ENCODE measurements at regions not wholly inside any gene's neighbourhood (a gene's known extent, or its start where the extent isn't known, plus 50 kb on each side); places are given as distances from the start of the nearest gene placed in this dataset.

DNA sequence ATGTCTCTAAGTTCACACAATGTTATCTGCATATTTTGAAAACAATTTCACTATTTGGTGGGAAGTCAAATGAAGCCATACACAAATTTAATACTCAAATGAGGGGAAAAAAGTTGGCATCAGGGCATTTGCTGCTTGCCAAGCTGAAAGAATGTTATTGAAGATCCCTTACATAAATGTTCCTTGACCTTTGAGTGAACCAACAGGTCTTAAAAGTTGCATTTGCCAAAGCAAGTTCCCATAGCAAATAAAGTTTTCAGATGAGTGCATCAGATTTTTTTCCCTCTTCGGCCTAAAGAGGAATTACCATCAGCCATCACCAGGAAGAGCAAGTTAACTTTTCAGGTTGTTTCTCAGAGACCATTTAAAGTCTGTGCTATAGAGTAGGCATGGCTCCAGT is 115.9 kb downstream of the COX18 start:
- TF ChIP-seq, protein P1, sequence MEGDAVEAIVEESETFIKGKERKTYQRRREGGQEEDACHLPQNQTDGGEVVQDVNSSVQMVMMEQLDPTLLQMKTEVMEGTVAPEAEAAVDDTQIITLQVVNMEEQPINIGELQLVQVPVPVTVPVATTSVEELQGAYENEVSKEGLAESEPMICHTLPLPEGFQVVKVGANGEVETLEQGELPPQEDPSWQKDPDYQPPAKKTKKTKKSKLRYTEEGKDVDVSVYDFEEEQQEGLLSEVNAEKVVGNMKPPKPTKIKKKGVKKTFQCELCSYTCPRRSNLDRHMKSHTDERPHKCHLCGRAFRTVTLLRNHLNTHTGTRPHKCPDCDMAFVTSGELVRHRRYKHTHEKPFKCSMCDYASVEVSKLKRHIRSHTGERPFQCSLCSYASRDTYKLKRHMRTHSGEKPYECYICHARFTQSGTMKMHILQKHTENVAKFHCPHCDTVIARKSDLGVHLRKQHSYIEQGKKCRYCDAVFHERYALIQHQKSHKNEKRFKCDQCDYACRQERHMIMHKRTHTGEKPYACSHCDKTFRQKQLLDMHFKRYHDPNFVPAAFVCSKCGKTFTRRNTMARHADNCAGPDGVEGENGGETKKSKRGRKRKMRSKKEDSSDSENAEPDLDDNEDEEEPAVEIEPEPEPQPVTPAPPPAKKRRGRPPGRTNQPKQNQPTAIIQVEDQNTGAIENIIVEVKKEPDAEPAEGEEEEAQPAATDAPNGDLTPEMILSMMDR (IDR thresholded peaks at IDR 0.05; ENCODE audit: insufficient read depth, low read length, poor library complexity, severe bottlenecking): no peak
- TF ChIP-seq EZH2phosphoT487 (conservative IDR thresholded peaks at IDR 0.05; ENCODE audit: low read length): no peak

All from SU-DHL-6 (cell line).